ENCODE measurements at regions not wholly inside any gene's neighbourhood (a gene's known extent, or its start where the extent isn't known, plus 50 kb on each side); places are given as distances from the start of the nearest gene placed in this dataset.
"Not testable (repeated sequence)": the region's sequence is repeated elsewhere in the genome, so short reads cannot be mapped to it uniquely, and the experiment has no call there.

DNA sequence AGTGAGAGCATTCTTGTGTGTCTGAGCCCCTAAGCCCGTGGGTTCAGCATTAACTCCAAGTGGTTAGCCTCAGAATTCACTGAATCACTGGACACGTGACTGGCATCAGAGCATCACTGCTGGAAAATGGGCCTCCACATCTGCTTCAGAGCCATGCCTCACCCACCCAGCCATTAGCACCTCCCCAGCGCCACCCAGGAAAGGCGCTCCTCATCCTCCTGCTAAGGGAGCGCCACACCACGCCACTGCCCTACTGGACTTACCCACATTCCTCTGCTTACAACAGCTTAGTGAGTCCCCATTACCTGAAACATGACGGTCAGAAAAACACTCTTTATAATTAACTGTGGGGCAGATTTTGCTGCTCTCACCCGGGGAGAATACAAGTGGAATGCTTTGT lies 442.6 kb upstream of the MYT1L start:
- intact Hi-C loops (cut with DNase I) = no loop called here
- peak; percentile 58 for DNase-seq (ENCODE audit: low spot score)

DNA sequence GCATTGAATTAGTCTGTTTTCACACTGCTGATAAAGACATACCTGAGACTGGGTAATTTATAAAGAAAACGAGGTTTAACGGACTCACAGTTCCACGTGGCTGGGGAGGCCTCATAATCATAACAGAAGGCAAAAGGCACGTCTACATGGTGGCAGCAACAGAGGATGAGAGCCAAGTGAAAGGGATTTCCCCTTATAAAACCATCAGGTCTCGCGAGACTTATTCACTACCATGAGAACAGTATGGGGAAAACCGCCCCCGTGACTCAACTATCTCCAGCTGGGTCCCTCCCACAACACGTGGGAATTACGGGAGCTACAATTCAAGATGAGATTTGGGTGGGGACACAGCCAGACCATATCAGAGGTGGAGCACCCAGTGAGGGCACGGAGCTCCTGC lies 442.0 kb upstream of the MYT1L start:
- DNase-seq (ENCODE audit: low spot score) = peak; percentile 42
- intact Hi-C loops (cut with DNase I) = not testable (repeated sequence)

DNA sequence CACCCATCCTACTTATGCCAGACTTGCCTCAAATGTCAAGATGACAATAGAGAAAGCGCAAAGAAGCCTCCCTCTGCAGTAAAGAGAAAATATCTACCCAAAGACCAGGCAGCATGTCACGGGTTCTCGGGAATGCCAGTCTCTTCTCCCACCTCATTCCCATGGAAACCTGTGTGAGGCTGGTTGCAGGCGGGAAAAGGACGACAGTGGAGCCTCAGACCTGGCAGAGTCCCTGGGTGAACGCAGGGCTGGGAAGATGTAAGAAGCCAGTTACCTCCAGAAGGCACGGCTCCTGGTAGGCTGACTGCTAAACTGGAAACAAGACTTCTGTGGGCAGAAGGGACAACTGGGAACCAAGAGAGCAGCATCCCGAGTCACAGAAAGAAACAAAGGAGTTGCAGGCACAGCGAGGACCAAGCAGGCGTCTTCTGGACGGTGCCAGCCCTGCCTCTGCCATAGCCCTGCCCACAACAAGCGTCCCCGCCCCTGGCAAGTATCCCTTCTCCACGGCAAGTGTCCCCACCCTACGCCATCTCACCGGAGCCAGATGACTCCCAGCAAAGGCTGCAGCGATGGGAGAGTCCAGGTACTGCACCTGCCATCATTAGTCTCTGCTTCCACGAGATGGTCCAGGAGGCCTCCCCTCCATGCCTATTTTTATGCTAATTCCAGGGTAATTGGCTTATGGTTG lies 440.8 kb upstream of the MYT1L start:
- intact Hi-C loops (cut with DNase I) = no loop called here
- DNase-seq (ENCODE audit: low spot score) = peak; percentile 19

DNA sequence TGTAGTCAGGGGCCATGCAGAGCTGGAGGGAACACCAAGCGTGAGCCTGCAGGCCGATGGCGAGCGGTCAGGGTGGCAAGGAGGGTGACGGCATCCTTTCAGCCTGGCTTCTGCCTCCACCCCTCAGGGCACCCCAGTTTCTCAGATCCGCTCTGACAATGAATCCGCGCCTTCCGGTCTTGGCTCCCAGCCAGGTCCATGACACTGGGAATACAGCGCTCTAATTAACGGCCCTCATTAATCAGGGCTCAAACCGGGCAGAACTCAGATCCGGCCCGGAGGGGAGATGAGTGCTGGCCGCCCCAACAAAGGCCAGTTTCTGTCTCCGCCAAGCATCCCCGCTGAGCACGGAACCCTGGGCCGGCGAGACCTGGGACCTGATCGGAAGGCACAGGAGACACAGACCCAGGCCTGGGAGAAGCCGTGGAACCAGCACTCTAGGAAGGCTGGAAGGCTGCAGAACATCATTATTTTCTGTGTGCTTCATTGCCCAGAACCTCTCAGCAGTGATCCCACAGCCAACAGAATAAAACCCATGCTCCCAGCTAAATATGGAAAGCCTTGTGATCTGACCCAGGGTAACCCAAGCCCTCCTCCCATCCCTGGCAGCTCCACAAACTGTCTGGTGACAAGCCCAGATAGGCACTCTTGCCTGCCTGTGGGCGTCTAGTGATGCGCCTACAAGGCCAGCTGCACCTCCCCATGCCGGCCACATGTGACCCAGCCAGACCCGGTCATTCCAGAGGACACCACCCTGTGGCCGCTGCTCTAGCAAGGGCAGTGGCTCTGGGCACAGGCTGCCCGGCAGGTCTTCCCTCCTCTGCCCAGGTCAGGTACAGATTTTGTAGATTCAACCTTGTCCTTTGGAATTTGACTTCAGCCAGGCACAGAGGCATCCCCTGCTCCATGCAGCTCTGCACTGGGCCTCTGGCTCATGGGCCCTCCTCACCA lies 438.7 kb upstream of the MYT1L start:
- peak; percentile 85 for DNase-seq (ENCODE audit: low spot score)
- intact Hi-C loops (cut with DNase I) = no loop called here

DNA sequence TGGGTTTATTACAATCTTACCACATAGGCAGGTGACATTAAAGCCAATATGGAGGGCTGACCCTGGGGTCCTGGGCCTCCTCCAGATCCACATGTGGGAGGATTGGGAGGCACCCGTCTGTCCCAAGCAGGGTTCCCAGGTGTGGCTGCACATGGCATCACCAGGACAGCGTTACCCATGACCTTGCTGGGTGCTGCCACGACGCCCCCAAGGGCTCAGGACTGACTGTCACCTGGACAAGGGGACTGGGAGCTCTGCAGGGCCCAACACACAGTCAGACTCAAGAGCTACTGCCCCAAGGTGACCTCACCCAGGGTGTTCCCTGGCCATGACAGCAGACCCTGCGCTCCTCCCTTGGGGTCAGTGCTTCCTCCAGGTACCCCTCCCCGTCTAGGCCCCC lies 437.4 kb upstream of the MYT1L start:
- intact Hi-C loops (cut with DNase I) = no loop called here
- DNase-seq (ENCODE audit: low spot score) = peak; percentile 60

DNA sequence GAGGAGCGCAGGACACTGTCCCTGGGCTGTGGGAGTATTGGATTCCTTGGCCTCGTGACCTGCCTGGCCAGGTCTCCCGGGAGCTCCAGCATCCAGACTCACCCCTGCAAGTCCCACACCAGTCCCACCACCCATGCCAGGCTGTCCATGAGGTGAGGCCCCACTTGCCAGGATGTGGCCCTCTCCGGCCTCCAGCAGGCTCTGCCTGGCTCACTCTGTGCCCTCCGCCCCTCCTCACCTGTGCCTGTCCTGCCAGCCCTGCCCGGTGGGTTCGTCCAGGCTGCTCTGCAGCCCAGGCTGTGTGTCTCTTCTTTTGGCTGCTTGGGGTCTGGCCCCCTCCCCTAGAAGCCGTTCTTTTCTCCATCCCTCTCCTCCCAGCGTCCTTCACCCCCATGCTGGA lies 436.8 kb upstream of the MYT1L start:
- intact Hi-C loops (cut with DNase I) = no loop called here
- DNase-seq (ENCODE audit: low spot score) = peak; percentile 46

DNA sequence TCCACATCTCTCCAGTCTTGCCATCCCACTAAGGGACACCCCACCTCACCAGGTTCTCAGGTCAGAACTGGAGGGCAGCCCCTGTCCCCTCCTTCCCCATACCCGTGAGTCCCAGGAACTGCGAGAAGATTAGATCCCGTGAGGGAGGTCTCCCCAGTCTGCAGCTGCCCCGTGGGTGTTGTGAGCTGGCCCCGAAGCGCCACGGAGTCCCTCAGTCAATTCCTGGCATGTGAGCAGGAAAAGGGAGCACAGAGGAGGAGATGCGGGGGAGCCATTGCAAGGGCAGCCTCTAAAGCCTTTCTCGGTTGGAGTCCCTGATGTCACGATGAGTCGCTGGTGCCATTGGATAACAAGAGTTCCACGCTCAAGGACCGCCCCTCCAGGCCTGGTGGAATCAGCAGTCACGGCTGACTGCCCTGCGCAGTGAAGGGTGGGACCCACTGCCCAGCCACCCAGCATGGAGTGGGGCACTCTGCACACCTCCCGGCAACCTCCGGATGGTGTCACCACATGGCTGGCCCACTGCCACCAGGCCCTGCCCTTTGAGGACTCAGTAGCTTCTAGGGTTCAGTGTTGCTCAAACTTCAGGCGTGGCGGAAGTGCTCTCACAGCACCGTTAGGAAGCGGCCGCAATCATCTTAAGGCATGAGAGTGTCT lies 434.9 kb upstream of the MYT1L start:
- intact Hi-C loops (cut with DNase I) = no loop called here
- peak; percentile 79 for DNase-seq (ENCODE audit: low spot score)

DNA sequence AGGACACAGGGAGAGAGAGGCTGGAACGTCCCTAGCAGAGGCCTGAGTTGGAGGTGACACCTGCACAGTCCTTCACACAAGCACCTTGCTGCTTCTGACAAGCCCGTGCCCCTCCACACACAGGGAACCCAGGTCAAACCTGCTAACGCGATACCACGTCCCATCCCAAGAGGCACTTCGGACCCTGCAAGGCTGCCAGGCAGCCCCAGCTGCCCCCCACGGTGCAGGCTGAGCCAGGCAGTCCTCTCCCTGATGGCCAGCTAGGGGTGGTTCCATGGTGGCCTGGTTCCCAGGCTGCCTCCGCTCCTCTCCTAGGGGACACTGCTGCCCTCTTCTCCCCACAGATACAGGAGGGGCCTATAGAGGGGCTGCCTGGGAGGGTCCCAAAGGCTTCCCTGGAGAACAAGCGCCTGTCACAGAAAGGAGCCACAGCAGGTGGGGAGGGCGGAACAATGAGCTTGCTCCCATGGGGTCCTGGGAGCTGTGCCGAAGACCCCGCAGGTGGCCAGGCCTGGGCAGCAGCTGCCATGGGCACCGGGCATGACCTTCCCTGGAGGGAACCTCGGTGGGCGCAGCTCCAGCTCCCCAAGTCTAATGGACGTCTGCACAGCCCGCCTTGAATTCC lies 434.2 kb upstream of the MYT1L start:
- intact Hi-C loops (cut with DNase I) = no loop called here
- peak; percentile 54 for DNase-seq (ENCODE audit: low spot score)

DNA sequence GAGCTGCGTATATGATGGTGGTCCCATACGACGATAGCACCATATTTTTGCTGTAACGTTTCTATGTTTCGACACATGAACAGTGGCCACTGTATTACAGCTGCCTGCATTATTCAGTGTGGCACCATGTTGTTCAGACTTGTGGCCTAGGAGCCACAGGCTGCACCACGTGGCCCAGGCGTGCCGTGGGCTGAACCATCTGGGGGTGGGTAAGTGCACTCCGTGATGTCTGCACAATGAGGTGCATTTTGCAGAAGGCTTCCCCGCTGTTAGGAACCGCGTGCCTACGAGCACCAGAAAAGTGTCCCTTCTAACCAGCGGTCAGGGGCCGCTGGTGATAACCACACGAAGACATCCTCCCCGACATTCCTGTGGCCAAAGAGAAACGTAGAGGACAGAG lies 433.7 kb upstream of the MYT1L start:
- intact Hi-C loops (cut with DNase I) = no loop called here

DNA sequence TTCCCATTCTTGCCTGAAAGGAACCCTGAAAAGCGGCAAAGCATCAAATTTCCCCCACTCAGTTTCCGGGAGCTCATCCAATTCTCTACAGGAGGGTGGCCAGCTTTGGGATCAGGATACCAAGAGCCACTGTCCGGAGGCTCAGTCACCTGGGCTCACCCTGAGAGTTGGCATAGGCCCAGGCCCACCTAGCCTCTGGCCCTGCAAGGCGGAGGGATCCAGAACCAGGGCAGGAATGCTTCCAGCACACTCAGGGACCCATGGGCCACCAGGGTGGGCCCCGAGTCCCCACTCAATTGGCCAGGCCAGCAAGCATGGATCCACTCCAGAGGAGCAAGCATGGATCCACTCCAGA lies 432.9 kb upstream of the MYT1L start:
- intact Hi-C loops (cut with DNase I) = no loop called here
- DNase-seq (ENCODE audit: low spot score) = peak; percentile 75

More for the DNA sequence above, 433.7 kb upstream of the MYT1L start:
- peak; percentile 68 for DNase-seq (ENCODE audit: low spot score)

DNA sequence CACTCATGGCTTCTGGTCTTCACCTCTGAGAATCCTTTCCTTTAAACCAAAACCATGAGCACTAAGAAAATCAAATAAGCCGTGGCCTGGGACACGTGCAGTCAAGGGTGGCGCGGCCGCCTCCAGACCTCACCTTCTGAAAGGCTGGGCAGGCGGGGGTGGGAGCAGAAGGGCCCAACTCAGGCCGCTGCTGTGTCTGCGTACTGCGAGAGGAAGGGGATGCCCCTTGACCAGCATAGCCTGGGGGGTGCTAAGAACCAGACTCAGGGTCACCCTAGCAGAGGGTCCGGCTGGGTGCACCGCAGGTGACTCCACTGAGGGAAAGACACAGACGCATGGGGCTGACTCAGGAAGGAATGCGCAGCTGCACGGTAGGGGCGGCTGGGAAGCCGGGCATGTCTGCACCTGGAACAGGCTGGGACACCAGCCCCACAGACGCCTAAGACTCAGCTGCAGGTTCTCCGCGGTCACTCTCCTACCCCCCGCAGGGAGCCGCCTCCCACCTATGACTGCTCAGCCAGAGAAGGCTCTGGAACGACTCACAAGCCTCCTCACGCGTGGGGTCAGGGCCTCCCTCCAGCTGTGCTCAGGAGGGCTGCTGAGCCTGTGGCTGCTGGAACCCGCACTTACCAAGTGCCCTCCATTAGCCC lies 432.4 kb upstream of the MYT1L start:
- intact Hi-C loops (cut with DNase I) = no loop called here
- peak; percentile 75 for DNase-seq (ENCODE audit: low spot score)

DNA sequence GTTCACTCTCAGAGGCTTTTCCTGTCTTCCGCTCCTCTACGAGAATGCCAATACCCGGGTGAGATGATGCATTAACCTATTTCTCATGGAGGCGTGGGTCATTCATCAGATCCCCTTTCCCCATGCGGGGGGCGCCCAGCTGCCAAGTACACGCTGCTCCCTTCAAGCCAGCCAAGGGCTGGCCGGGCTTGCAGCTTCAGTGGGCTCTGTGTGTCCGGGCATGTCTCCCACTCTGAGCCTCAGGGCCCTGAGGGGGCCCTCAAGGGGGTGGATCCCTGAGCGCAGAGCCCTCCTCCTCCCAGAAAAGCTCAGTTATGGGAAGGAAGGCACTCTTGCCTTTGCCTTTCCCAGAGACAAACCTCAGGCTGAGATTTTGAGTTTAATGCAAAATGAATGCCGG lies 431.8 kb upstream of the MYT1L start:
- intact Hi-C loops (cut with DNase I) = no loop called here
- peak; percentile 50 for DNase-seq (ENCODE audit: low spot score)

DNA sequence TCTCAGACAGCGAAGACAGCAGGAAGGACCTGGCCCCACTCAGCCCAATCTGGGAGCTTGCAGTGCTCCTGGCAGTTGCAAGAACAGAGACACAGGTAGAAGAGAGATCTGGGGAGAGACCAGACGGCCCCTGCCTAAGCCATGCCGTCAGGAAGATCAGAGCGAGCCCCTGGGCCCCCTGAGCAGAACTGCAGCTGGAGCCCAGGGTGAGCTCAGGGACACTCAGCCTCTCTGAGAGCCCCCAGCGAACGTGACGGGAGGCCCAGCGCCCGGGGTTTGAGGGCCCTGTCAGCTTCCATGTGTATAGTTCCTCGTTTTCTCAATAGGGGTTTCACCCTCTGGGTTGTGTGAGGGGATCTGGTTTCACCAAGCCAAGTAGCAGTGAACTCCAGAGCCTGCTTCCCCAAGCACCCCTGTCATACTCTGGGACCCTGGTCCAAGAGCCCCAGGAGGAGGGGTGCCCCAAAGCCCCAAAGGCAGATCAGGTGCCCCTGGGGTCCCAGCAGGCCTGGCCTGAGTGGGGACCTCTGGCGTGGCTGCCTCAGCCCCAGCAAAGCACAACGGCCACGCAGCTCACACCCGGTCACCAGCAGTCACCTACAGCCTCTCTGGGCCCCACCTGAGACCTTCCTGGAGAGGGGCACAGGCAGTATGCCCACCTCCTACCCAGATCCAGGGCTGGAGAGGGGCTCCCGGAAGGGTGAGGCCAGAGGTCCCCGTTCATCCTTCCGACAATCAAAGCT lies 431.3 kb upstream of the MYT1L start:
- peak; percentile 72 for DNase-seq (ENCODE audit: low spot score)
- intact Hi-C loops (cut with DNase I) = no loop called here

DNA sequence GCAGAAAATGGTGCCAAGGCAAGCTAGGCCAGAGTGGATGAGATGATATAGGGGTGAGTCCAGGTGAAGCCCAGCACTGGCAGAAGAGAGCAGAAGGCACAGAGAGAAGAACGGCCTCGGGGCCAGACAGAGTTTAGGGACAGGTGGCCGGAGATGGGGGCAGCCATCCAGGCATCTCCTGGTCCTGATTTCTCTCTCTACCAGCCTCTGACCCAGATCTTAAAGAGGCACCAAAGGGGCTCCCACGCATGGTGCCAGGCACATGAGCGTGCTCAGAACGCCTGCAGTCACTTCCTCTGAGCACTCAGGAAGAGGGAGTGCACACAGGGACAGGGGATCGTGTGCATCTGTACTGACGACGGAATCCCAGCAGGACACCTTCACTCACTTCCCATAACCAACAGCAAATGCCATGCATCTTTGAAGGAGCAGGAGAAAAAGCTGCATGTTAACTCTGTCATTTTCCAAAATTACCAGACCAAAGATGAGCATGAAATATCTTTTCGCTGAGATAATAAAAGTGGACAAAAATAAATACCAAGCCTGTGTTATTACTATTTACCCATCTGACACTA lies 427.8 kb upstream of the MYT1L start:
- DNase-seq (ENCODE audit: low spot score) = peak; percentile 68
- intact Hi-C loops (cut with DNase I) = no loop called here

DNA sequence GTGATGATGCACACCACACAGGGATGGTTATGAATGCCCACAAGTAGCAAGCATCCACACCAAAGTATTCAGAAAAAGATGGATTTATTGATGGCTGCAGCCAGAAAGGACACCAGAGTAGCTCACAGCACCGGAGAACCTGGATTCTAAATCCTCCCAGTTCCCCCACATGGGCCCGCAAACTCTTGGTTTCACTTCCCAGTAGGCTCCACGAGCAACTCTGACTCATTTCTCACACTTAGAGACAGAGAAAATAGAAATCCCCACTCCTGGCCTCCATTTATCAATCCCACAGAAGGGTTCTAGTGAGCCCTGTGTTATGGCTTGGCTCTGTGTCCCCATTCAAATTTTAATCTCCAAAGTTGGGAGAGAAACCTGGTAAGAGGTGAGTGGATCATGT lies 426.7 kb upstream of the MYT1L start:
- no peak for DNase-seq (ENCODE audit: low spot score)
- intact Hi-C loops (cut with DNase I) = no loop called here

DNA sequence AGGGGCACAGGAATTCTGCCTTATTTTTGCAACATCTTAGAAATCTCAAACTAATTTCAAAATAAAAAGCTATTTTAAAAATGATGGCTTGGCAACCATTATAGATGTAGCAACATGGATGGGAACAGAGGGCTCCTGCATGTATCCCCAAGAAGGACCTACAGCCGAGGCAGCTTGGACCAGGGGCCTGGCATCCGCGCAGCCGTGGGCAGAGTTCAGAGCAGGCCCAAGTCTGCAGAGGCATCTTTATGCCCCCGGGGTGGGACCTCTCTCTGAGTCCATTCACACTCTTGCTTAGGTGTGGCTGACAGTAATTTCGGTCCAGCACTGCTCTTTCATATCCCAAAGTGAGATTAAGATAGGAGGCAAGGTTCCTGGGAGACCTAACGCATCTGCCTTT lies 425.8 kb upstream of the MYT1L start:
- DNase-seq (ENCODE audit: low spot score) = peak; percentile 47
- intact Hi-C loops (cut with DNase I) = no loop called here

DNA sequence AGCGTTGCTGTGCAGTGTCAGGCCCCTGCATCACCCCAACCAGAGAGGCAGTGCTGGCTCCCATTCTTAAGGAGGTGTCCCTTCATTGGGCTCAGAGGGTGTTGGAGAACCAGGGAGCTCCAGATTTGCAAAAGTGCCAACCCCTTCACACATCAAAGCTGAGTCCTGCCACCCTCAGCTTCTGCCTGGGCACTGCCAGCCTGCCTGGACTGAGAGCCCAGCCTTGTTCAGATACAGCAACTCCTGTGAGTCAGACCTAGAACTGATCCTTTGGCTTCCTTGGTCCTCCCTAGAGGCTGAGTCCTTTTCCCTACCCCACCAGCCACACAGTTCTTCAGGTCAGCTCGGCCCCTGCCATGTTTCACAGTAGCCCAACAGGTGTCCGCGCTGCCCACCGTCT lies 424.9 kb upstream of the MYT1L start:
- intact Hi-C loops (cut with DNase I) = no loop called here
- no peak for DNase-seq (ENCODE audit: low spot score)

DNA sequence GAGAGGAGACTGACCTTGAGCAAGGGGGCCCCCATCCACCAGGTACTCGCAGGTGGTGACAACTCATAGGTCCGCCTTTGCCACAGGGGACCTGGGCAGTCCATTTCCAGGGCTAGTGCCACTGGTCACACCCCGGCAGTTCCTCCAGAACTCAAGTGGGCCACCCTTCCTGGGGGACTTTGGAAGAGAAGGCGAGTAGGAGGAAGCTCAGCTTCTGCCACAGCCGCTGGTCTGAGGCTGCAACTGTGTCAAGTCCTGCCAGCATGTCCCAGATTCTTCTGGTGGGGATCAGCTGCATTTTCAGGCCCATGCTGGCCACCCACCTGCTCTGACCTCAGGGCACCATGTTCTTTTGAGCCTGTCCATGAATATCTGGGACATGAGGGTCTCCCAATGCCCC lies 423.9 kb upstream of the MYT1L start:
- peak; percentile 50 for DNase-seq (ENCODE audit: low spot score)
- intact Hi-C loops (cut with DNase I) = no loop called here
